CD4-positive, CD25-positive, alpha-beta regulatory T cell (primary cell): ENCODE measurements at regions not wholly inside any gene's neighbourhood (a gene's known extent, or its start where the extent isn't known, plus 50 kb on each side); places are given as distances from the start of the nearest gene placed in this dataset.

Experiments used
- ATAC-seq, 2 donors: fragments of 150-1000 bp; cut with Tn5 transposase; one replicate each; pipeline ENCODE4 v1.10.0; 2021; ENCODE audit warnings: low read depth in 2 of 2, moderate number of reproducible peaks in 2 of 2, moderate library complexity in 1 of 2
- DNase-seq, 3 donors: peaks; one replicate each; pipeline versions ENCODE4 v3.0.0 to v3.0.0-alpha.2; 2012 to 2022; ENCODE audit warnings: mixed read lengths in 1 of 3
- H3K27ac ChIP-seq: one replicate; pipeline ENCODE4 v1.7.0; 2013; ENCODE audit warnings: mild to moderate bottlenecking, low read length; ENCODE audit not compliant: insufficient read depth, poor library complexity, severe bottlenecking
- H3K27me3 ChIP-seq: one replicate; pipeline ENCODE4 v1.7.0; 2013; ENCODE audit warnings: low read length; ENCODE audit not compliant: control insufficient read depth, insufficient read depth
- H3K36me3 ChIP-seq: one replicate; pipeline ENCODE4 v1.7.0; 2013; ENCODE audit warnings: mild to moderate bottlenecking, low read length, moderate library complexity; ENCODE audit not compliant: control insufficient read depth, insufficient read depth
- H3K4me1 ChIP-seq: 2 replicates; pipeline ENCODE4 v1.7.0; 2013; ENCODE audit warnings: mild to moderate bottlenecking, low read length; ENCODE audit not compliant: insufficient read depth, control insufficient read depth, poor library complexity, severe bottlenecking
- H3K4me3 ChIP-seq: one replicate; pipeline ENCODE4 v1.7.0; 2013; ENCODE audit warnings: low read depth, mild to moderate bottlenecking, low read length, moderate library complexity
- H3K9me3 ChIP-seq, 2 experiments: 1 replicate in 1 of 2; 2 replicates in 1 of 2; pipeline ENCODE4 v1.7.0; 2013; ENCODE audit warnings: low read length in 2 of 2, mild to moderate bottlenecking in 1 of 2, moderate library complexity in 1 of 2; ENCODE audit not compliant: control insufficient read depth in 2 of 2
- H3K27ac Mint-ChIP-seq, 3 donors: one replicate each; pipeline ENCODE4 v1.8.0; 2020 to 2022; ENCODE audit warnings: mild to moderate bottlenecking in 3 of 3, mixed read lengths in 3 of 3, moderate library complexity in 2 of 3
- H3K27me3 Mint-ChIP-seq: one replicate; pipeline ENCODE4 v1.8.0; 2022; ENCODE audit warnings: mild to moderate bottlenecking, mixed read lengths
- H3K36me3 Mint-ChIP-seq: one replicate; pipeline ENCODE4 v1.8.0; 2020; ENCODE audit warnings: mixed read lengths
- H3K4me1 Mint-ChIP-seq, 4 donors: one replicate each; pipeline ENCODE4 v1.8.0; 2020 to 2022; ENCODE audit warnings: mixed read lengths in 4 of 4, mild to moderate bottlenecking in 1 of 4
- H3K4me3 Mint-ChIP-seq, 4 donors: one replicate each; pipeline ENCODE4 v1.8.0; 2020 to 2022; ENCODE audit warnings: mild to moderate bottlenecking in 4 of 4, mixed read lengths in 4 of 4, moderate library complexity in 3 of 4
- H3K9me3 Mint-ChIP-seq, 7 donors: one replicate each; pipeline ENCODE4 v1.8.0; 2020 to 2022; ENCODE audit warnings: mixed read lengths in 7 of 7, mild to moderate bottlenecking in 3 of 7, moderate library complexity in 2 of 7

- Histone ChIP-seq H3K27ac (no peak overlapping the region), H3K27me3 (no peaks in the 10 kb centered on the region), H3K36me3 (no peaks in the 10 kb centered on the region), H3K4me3 (no peak overlapping the region), H3K9me3 (peaks cover 0 to 2% of the 10 kb centered on the region in 2 experiments), H3K4me1 (no peaks in the 10 kb centered on the region)
- no peaks in the 10 kb centered on the region for H3K27me3 Mint-ChIP-seq
- no peaks in the 10 kb centered on the region for H3K36me3 Mint-ChIP-seq
- no peak overlapping the region for H3K4me3 Mint-ChIP-seq
- no peak for ATAC-seq
- DNase-seq = no peak
- no peak overlapping the region for H3K27ac Mint-ChIP-seq
- no peaks in the 10 kb centered on the region for H3K4me1 Mint-ChIP-seq
- H3K9me3 Mint-ChIP-seq = peaks cover 2 to 9% (median 6%) of the 10 kb centered on the region in 7 donors
Measured at GRCh38 chr20:56111961-56112730, 106.8 kb upstream of the CBLN4 start.

- no peak overlapping the region for H3K27ac ChIP-seq
- Mint-ChIP-seq H3K4me3 (no peak overlapping the region), H3K27ac (no peak overlapping the region), H3K36me3 (no peaks in the 10 kb centered on the region), H3K4me1 (no peaks in the 10 kb centered on the region), H3K27me3 (no peaks in the 10 kb centered on the region), H3K9me3 (peaks cover 0 to 11% (median 5%) of the 10 kb centered on the region in 7 donors)
- H3K36me3 ChIP-seq = no peaks in the 10 kb centered on the region
- ATAC-seq = no peak
- H3K9me3 ChIP-seq = peaks cover 0 to 2% of the 10 kb centered on the region in 2 experiments
- no peaks in the 10 kb centered on the region for H3K27me3 ChIP-seq
- no peak overlapping the region for H3K4me3 ChIP-seq
- no peak for DNase-seq
- no peaks in the 10 kb centered on the region for H3K4me1 ChIP-seq
Measured at GRCh38 chr20:56117350-56117749, 112.0 kb upstream of the CBLN4 start.

- Mint-ChIP-seq H3K27ac (no peak overlapping the region), H3K27me3 (no peaks in the 10 kb centered on the region), H3K36me3 (no peaks in the 10 kb centered on the region), H3K9me3 (peaks cover 0 to 9% (median 6%) of the 10 kb centered on the region in 7 donors), H3K4me3 (no peak overlapping the region), H3K4me1 (no peaks in the 10 kb centered on the region)
- no peaks in the 10 kb centered on the region for H3K27me3 ChIP-seq
- no peak overlapping the region for H3K27ac ChIP-seq
- no peak overlapping the region for H3K4me3 ChIP-seq
- ATAC-seq (no peak), DNase-seq (no peak)
- no peaks in the 10 kb centered on the region for H3K4me1 ChIP-seq
- H3K9me3 ChIP-seq = no peaks in the 10 kb centered on the region
- no peaks in the 10 kb centered on the region for H3K36me3 ChIP-seq
Measured at GRCh38 chr20:56121850-56122249, 116.5 kb upstream of the CBLN4 start.

- no peak for ATAC-seq
- Histone ChIP-seq H3K9me3 (peaks cover 0 to 17% of the 10 kb centered on the region in 2 experiments), H3K4me3 (no peak overlapping the region), H3K4me1 (no peaks in the 10 kb centered on the region), H3K36me3 (no peaks in the 10 kb centered on the region), H3K27ac (no peak overlapping the region), H3K27me3 (no peaks in the 10 kb centered on the region)
- Mint-ChIP-seq H3K4me1 (no peaks in the 10 kb centered on the region), H3K9me3 (peaks cover 0 to 14% (median 4%) of the 10 kb centered on the region in 7 donors), H3K27me3 (peaks cover 5% of the 10 kb centered on the region), H3K27ac (no peak overlapping the region), H3K4me3 (no peak overlapping the region), H3K36me3 (no peaks in the 10 kb centered on the region)
- DNase-seq = no peak
Measured at GRCh38 chr20:56143759-56144158, 104.8 kb upstream of the MC3R start.

GRCh38 chr20:56151834-56152233 lies 96.7 kb upstream of the MC3R start:
- H3K27ac ChIP-seq = no peak overlapping the region
- H3K4me1 ChIP-seq = no peaks in the 10 kb centered on the region
- no peaks in the 10 kb centered on the region for H3K27me3 ChIP-seq
- ATAC-seq = no peak
- DNase-seq = no peak
- Mint-ChIP-seq H3K36me3 (no peaks in the 10 kb centered on the region), H3K9me3 (peaks cover 0 to 1% (median 0%) of the 10 kb centered on the region in 7 donors), H3K4me1 (no peaks in the 10 kb centered on the region), H3K4me3 (no peak overlapping the region), H3K27me3 (no peaks in the 10 kb centered on the region), H3K27ac (no peak overlapping the region)
- no peaks in the 10 kb centered on the region for H3K9me3 ChIP-seq
- no peak overlapping the region for H3K4me3 ChIP-seq
- no peaks in the 10 kb centered on the region for H3K36me3 ChIP-seq

- Mint-ChIP-seq H3K4me3 (no peak overlapping the region), H3K27ac (no peak overlapping the region), H3K27me3 (no peaks in the 10 kb centered on the region)
Measured at GRCh38 chr20:56153926-56154325, 94.6 kb upstream of the MC3R start.

GRCh38 chr20:56155625-56156024 lies 92.9 kb upstream of the MC3R start:
- ATAC-seq (no peak), DNase-seq (no peak)
- Histone ChIP-seq H3K9me3 (no peaks in the 10 kb centered on the region), H3K4me1 (no peaks in the 10 kb centered on the region), H3K27ac (no peak overlapping the region), H3K4me3 (no peak overlapping the region), H3K27me3 (no peaks in the 10 kb centered on the region), H3K36me3 (no peaks in the 10 kb centered on the region)
- H3K4me1 Mint-ChIP-seq = no peaks in the 10 kb centered on the region
- no peak overlapping the region for H3K27ac Mint-ChIP-seq
- peaks cover 0 to 2% (median 0%) of the 10 kb centered on the region in 7 donors for H3K9me3 Mint-ChIP-seq
- no peak overlapping the region for H3K4me3 Mint-ChIP-seq
- no peaks in the 10 kb centered on the region for H3K36me3 Mint-ChIP-seq
- no peaks in the 10 kb centered on the region for H3K27me3 Mint-ChIP-seq

More at GRCh38 chr20:56153926-56154325, 94.6 kb upstream of the MC3R start:
- H3K4me1 ChIP-seq = no peaks in the 10 kb centered on the region
- H3K36me3 ChIP-seq = no peaks in the 10 kb centered on the region
- no peak for DNase-seq
- H3K9me3 ChIP-seq = no peaks in the 10 kb centered on the region
- H3K27me3 ChIP-seq = no peaks in the 10 kb centered on the region
- no peak overlapping the region for H3K4me3 ChIP-seq
- peaks cover 0 to 1% (median 0%) of the 10 kb centered on the region in 7 donors for H3K9me3 Mint-ChIP-seq
- H3K4me1 Mint-ChIP-seq = no peaks in the 10 kb centered on the region
- no peaks in the 10 kb centered on the region for H3K36me3 Mint-ChIP-seq
- no peak for ATAC-seq
- H3K27ac ChIP-seq = no peak overlapping the region
